OCI-LY1 (cell line): ENCODE measurements at regions not wholly inside any gene's neighbourhood (a gene's known extent, or its start where the extent isn't known, plus 50 kb on each side); places are given as distances from the start of the nearest gene placed in this dataset.

ENCODE experiments used
- H2AFZ ChIP-seq: fragments of 200-600 bp; sonication (generic), shearing (Covaris generic); 2 replicates; pipeline ENCODE4 v1.6.0; 2014; ENCODE audit warnings: antibody characterized with exemption, mild to moderate bottlenecking, low read length
- H3F3A ChIP-seq: fragments of 200-600 bp; sonication (generic), shearing (Covaris generic); 2 replicates; pipeline ENCODE4 v1.6.0; 2014; ENCODE audit warnings: mild to moderate bottlenecking, antibody characterized with exemption, low read length, moderate library complexity; ENCODE audit not compliant: insufficient read depth
- H3K27ac ChIP-seq: fragments of 200-600 bp; sonication (generic); 2 replicates; pipeline ENCODE4 v1.5.1; 2014; ENCODE audit warnings: low read length, mixed run types, mild to moderate bottlenecking, low read depth; ENCODE audit not compliant: poor library complexity, severe bottlenecking
- H3K27me3 ChIP-seq: fragments of 200-600 bp; sonication (generic); 2 replicates; pipeline ENCODE4 v1.6.0; 2014; ENCODE audit warnings: antibody characterized with exemption, mild to moderate bottlenecking, low read length, moderate library complexity; ENCODE audit not compliant: insufficient read depth
- H3K36me3 ChIP-seq: fragments of 200-600 bp; sonication (generic); 2 replicates; pipeline ENCODE4 v1.6.1; 2014; ENCODE audit warnings: mild to moderate bottlenecking, antibody characterized with exemption, low read length, moderate library complexity, mixed read lengths; ENCODE audit not compliant: insufficient read depth
- H3K4me1 ChIP-seq: fragments of 200-600 bp; sonication (generic); 2 replicates; pipeline ENCODE4 v1.5.1; 2014; ENCODE audit warnings: mild to moderate bottlenecking, low read length, moderate library complexity; ENCODE audit not compliant: insufficient read depth, severe bottlenecking
- H3K4me2 ChIP-seq: fragments of 200-600 bp; sonication (generic), shearing (Covaris generic); 2 replicates; pipeline ENCODE4 v1.6.1; 2014; ENCODE audit warnings: low read length
- H3K4me3 ChIP-seq: fragments of 200-600 bp; sonication (generic); 2 replicates; pipeline ENCODE4 v1.5.1; 2014; ENCODE audit warnings: low read length, low read depth, mild to moderate bottlenecking, mixed read lengths; ENCODE audit not compliant: poor library complexity, severe bottlenecking
- H3K79me2 ChIP-seq: fragments of 200-600 bp; shearing (Covaris generic); 2 replicates; pipeline ENCODE4 v1.6.1; 2016; ENCODE audit warnings: mixed run types, low read length, mixed read lengths; ENCODE audit not compliant: insufficient read depth
- H3K9ac ChIP-seq: fragments of 200-600 bp; sonication (generic), shearing (Covaris generic); 2 replicates; pipeline ENCODE4 v1.6.1; 2014; ENCODE audit warnings: mild to moderate bottlenecking, low read length, mixed read lengths
- H3K9me2 ChIP-seq: fragments of 200-600 bp; sonication (generic), shearing (Covaris generic); 2 replicates; pipeline ENCODE4 v1.6.1; 2014; ENCODE audit warnings: low read depth, mild to moderate bottlenecking, low read length, mixed read lengths
- H3K9me3 ChIP-seq: fragments of 200-600 bp; shearing (Covaris generic); 2 replicates; pipeline ENCODE4 v1.6.1; 2014; ENCODE audit warnings: low read length, mixed read lengths
- H4K20me1 ChIP-seq: fragments of 200-600 bp; sonication (generic), shearing (Covaris generic); 2 replicates; pipeline ENCODE4 v1.6.0; 2016; ENCODE audit warnings: mild to moderate bottlenecking, low read length; ENCODE audit not compliant: insufficient read depth
- CTCF ChIP-seq: fragments of 200-600 bp; sonication (generic), shearing (Covaris generic); IDR thresholded peaks from 2 replicates; pipeline ENCODE4 v1.5.1; 2017; ENCODE audit warnings: mild to moderate bottlenecking, antibody characterized with exemption, low read length, moderate library complexity, mixed read lengths
- EZH2 ChIP-seq: fragments of 200-600 bp; sonication (generic), shearing (Covaris generic); IDR thresholded peaks from 2 replicates; pipeline ENCODE4 v1.8.0; 2017; ENCODE audit warnings: borderline replicate concordance, mixed run types, mild to moderate bottlenecking, antibody characterized with exemption, low read length, moderate library complexity, mixed read lengths

GRCh38 chr18:64271975-64272659 lies 123.2 kb upstream of the LINC00305 start:
- H3K27me3 ChIP-seq, result no peaks in the 10 kb centered on the region
- no peaks in the 10 kb centered on the region for H3K79me2 ChIP-seq
- H3K4me2 ChIP-seq, result no peak overlapping the region
- no peak overlapping the region for H3K27ac ChIP-seq
- no peak overlapping the region for H3K9ac ChIP-seq
- no peaks in the 10 kb centered on the region for H3K9me3 ChIP-seq
- TF ChIP-seq CTCF (no peak), EZH2 (no peak)
- H3K4me1 ChIP-seq, result no peaks in the 10 kb centered on the region
- H2AFZ ChIP-seq, result no peak overlapping the region
- H3K36me3 ChIP-seq, result no peaks in the 10 kb centered on the region
- no peaks in the 10 kb centered on the region for H4K20me1 ChIP-seq
- no peaks in the 10 kb centered on the region for H3F3A ChIP-seq
- H3K4me3 ChIP-seq, result no peak overlapping the region
- no peaks in the 10 kb centered on the region for H3K9me2 ChIP-seq

GRCh38 chr18:64271246-64271645 lies 122.4 kb upstream of the LINC00305 start:
- no peak for TF ChIP-seq EZH2
- no peak for TF ChIP-seq CTCF
- H3K4me1 ChIP-seq, result no peaks in the 10 kb centered on the region
- H3K4me2 ChIP-seq, result no peak overlapping the region

GRCh38 chr18:64270608-64271007 lies 121.7 kb upstream of the LINC00305 start:
- Histone ChIP-seq H2AFZ (no peak overlapping the region), H3K9ac (no peak overlapping the region), H3K36me3 (no peaks in the 10 kb centered on the region), H3K4me2 (no peak overlapping the region), H3K27me3 (no peaks in the 10 kb centered on the region), H3K9me2 (no peaks in the 10 kb centered on the region), H3K4me3 (no peak overlapping the region), H3F3A (no peaks in the 10 kb centered on the region), H3K79me2 (no peaks in the 10 kb centered on the region), H4K20me1 (no peaks in the 10 kb centered on the region), H3K27ac (no peak overlapping the region), H3K4me1 (no peaks in the 10 kb centered on the region), H3K9me3 (no peaks in the 10 kb centered on the region)
- no peak for TF ChIP-seq CTCF
- TF ChIP-seq EZH2, result no peak

More at GRCh38 chr18:64271246-64271645, 122.4 kb upstream of the LINC00305 start:
- Histone ChIP-seq H3K9me3 (no peaks in the 10 kb centered on the region), H3K9ac (no peak overlapping the region), H3K27ac (no peak overlapping the region), H3K4me3 (no peak overlapping the region), H3K9me2 (no peaks in the 10 kb centered on the region), H3K36me3 (no peaks in the 10 kb centered on the region), H3K27me3 (no peaks in the 10 kb centered on the region), H4K20me1 (no peaks in the 10 kb centered on the region), H2AFZ (no peak overlapping the region), H3K79me2 (no peaks in the 10 kb centered on the region), H3F3A (no peaks in the 10 kb centered on the region)
